GM12801 (cell line): ENCODE measurements at regions not wholly inside any gene's neighbourhood (a gene's known extent, or its start where the extent isn't known, plus 50 kb on each side); places are given as distances from the start of the nearest gene placed in this dataset.

Source experiments
- TF ChIP-seq, protein P1 (sequence below): IDR thresholded peaks from one replicate; pipeline ENCODE4 v1.5.1; 2011; ENCODE audit warnings: control low read depth; ENCODE audit not compliant: insufficient read length; ENCODE audit errors: extremely low read depth

DNA sequence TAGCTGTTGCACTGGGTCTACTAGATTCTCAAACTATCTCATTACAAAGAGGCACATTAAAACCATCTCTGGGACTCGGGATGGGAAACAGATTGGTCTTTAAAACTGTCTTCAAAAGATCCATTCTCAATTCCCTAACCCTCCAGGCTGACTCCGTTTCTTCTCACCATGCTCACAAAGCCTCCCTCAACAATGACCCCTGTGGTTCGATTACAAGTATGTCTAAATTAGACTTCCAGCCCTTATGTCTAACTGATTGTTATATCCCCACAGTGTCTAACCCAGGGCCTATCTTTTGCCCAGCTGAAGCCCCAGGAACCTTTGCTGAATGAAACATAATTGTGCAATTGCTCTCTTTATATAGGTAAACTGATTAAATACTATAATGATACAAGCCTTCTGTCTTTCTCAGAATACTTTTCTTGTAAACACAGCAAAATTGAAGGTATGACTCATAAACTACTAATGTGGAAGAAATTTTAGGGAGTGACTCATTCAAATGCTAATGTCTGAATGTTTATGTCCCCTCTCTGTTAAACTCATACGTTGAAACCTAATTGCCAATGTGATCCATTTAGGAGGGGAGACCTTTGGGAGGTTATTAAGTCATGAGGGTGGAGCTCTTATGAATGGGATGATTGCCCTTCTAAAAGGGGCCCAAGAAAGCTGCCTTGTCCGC lies 65.6 kb upstream of the DAB1 start:
- TF ChIP-seq, protein P1, sequence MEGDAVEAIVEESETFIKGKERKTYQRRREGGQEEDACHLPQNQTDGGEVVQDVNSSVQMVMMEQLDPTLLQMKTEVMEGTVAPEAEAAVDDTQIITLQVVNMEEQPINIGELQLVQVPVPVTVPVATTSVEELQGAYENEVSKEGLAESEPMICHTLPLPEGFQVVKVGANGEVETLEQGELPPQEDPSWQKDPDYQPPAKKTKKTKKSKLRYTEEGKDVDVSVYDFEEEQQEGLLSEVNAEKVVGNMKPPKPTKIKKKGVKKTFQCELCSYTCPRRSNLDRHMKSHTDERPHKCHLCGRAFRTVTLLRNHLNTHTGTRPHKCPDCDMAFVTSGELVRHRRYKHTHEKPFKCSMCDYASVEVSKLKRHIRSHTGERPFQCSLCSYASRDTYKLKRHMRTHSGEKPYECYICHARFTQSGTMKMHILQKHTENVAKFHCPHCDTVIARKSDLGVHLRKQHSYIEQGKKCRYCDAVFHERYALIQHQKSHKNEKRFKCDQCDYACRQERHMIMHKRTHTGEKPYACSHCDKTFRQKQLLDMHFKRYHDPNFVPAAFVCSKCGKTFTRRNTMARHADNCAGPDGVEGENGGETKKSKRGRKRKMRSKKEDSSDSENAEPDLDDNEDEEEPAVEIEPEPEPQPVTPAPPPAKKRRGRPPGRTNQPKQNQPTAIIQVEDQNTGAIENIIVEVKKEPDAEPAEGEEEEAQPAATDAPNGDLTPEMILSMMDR = no peak

DNA sequence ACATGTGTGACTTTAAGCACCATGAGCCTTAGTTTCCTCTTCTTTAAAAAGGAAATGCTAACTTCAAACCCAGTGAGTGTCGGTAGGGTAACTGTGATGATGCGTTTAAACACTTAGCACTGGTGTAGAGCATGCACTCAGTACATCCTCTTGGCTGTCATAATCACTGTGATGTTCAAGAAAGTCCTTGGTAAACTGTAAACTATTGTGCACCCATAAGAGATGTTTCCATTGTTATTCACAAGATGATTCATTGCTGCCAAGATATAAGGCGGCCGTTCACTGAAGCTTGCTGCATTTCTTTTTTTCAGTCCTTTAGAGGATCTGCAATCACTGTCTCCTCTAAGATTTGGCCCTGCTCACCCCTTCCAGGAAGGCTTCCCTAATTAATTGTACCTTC lies 61.8 kb upstream of the DAB1 start:
- TF ChIP-seq, protein P1 = no peak

DNA sequence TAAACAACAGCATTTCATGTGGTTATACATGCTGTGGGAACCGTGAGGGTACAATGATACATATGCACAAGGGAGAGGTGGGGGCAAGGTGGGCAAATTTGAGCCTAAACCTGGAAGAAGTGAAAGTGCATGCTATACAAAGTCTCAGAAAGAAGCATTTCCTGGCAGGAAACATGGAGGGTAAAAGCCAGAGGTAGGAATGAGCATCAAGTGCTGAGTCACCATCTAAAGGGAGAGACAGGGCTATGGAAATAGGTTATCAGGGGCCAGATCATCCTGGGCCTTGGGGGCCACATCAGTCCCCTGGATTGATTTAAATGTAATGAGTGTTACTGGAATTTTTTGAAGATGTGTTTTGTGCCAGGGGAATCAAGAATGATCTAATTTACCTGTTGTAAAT lies 60.1 kb upstream of the DAB1 start:
- TF ChIP-seq, protein P1 = no peak

DNA sequence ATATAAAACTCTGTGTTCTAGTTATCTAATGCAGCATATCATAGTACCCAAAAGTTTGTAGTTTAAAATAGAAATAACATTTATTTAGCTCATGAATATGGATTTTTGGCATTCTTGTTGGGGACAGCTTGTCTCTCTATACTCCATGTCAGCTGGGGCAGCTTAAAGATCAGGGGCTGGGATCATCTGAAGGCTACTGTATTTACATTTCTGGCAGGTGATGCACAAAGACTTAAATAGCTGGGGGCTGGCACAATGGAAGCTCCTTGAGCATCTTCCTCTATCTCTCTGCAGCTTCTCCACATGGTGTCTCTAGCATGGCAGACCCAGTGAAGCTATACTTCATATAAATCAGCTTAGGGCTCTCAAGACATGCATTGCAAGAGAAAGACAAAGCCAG lies 55.6 kb upstream of the DAB1 start:
- TF ChIP-seq, protein P1 = no peak

DNA sequence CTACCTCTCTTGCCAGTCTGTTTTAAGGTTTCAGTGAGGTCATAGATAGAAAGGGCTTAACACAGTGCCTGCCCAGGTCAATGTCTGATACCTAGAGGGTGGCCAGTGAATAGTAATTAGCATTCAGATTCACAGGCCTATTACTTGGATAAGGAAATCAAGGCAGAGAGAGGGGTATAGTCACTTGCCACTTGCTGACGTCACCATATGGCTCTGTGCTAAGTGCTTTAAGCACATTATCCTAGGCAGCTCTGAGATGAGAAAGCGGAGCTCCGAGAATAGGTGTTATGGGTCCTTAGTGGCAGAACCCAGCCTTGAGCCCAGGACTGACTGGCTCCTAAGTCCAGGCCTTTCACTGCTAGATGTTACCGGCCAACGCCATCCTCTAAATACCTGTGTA lies 51.5 kb upstream of the DAB1 start:
- TF ChIP-seq, protein P1 = no peak

DNA sequence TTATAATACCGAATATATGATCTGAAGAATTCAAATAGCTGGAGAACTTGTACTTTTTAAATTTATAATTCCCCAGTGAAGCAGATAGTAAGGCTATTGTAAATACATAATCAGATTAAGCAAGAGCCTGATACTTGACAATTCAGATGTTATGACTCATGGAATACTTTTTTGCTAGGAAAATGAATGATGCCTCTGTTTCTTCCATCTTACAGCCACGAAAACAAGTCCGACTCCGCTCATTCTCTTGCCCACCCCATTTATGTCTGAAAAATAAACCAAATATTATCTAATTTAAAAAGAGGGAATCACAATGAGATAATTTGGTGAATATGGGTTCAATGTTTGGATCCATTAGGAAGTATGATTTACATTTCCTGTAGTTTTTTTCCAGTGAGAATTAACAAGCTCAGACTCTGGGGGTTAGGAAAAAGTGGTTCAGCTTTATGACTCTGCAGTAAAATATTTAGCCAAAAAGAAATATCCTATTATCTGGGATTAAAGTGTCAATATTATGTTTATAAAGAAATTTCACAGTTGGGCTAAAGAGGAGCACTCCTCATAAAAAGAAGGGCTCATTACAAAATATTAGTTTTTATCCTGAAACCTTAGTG lies 50.4 kb upstream of the DAB1 start:
- TF ChIP-seq, protein P1 = no peak
